ENCODE measurements at regions not wholly inside any gene's neighbourhood (a gene's known extent, or its start where the extent isn't known, plus 50 kb on each side); places are given as distances from the start of the nearest gene placed in this dataset.
"Not testable (repeated sequence)": the region's sequence is repeated elsewhere in the genome, so short reads cannot be mapped to it uniquely, and the experiment has no call there.

DNA sequence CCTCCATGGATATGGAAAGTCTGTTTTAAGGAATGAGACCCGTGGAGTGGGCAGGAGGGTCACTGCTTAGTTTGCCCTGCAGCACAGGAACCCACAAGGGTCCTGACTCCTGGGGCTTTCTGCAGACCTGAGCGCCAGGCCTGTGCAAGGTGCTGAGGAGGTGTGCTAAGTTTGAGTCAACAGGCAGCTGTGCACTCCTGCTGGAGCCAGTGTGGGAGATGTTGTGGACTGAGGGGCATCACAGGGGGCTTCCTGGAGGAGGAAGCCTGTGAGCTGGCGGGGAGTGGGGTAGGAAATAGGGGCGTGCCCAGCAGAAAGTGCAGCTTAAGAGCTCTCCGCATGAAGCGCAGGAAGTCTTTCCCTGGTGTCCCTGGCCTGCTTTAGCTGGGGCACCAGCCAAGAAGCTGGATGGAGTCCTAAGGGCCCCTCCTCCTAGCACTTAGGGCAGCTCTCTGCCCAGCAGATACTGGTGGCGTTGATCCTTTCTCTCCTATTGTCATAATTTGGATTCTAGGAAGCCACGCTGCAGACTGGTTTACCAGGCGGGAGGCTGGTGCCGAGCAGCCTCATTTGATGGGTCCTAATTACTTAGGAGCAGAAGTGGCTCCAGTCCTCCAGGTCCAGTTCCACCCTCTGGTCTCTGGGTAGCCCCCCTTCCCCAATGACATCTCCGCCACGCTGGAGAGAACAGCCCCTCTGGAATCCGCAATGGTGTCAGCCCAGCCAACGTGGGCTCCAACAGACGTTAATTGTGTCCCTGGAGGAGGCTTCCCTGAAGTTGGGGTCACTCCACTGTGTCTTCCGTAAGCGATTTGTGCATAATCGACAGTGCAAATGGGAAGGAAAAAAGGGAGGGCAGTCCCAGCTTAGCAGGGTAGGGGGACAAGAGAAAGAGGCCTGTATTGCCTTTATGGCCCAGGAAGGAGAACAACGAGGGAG lies 309.2 kb downstream of the ZNF536 start:
- no peak for DNase-seq (ENCODE audit: low spot score)

DNA sequence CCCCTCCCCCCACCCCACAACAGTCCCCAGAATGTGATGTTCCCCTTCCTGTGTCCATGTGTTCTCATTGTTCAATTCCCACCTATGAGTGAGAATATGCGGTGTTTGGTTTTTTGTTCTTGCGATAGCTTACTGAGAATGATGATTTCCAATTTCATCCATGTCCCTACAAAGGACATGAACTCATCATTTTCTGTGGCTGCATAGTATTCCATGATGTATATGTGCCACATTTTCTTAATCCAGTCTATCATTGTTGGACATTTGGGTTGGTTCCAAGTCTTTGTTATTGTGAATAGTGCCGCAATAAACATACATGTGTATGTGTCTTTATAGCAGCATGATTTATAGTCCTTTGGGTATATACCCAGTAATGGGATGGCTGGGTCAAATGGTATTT lies 308.2 kb downstream of the ZNF536 start:
- DNase-seq (ENCODE audit: low spot score), result not testable (repeated sequence)

DNA sequence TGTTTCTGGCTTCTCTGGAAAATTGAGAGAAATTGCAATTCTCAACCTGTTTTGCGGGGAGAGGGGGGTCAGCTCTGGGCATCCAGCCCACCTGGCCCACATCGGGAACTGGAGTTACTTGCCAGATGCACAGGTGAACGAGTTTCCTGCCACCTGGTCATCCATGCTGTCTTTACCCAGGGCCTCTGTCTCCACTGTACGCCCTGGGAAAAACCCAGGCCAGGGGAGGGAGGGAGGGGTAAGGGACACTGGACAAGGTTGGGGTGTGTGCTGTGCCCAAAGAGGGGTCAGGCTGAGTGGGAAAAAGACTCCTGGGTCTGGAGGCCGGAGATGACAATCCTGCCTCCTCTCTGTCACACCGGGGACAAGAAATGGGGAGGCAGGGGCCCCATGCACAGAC lies 307.6 kb downstream of the ZNF536 start:
- no peak for DNase-seq (ENCODE audit: low spot score)

DNA sequence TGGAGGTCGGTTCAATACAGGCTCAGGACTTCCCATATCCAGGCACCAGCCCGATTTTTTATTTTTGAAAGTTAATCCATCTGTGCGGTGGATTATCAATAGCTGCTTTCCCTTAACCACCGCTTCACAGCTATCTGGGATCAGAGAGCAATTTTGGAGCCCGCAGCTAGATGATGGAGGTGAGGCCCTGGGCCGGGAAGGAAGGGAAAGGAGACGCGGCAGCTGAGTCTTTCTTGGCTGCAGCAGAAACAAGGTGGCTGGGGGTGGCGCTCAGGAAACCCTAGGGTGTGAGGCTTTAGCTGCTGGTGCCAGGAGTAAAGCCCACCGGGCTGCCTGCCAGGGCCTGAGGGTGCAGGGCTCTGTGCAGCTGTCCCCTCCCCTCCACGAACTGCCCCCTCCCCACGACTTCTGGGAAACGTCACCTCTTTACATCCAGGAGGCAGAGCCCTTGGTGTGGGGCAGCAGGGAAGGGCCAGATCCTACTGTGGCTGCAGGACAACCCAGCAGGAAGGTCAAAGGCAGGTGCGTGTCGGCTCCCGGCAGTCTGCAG lies 307.0 kb downstream of the ZNF536 start:
- no peak for DNase-seq (ENCODE audit: low spot score)

DNA sequence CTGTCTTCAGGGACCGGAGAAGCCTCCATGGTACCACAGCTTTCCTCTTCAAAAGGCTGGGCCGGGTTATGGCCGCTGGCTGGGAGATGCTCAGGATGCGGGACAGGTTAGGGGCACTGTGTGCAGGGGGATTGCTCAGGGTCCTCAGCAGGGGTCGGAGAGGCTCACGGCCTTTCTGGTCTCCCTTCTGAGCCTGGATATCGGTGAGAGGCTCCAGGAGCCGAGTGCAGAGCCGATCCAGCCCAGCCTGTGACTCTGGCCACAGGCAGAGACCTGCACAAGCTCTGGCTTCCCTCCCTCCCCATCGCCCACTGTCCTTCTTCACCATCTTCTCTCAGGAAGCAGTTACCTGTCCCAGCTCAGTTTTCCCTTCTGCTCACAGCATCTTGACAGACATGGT lies 306.0 kb downstream of the ZNF536 start:
- no peak for DNase-seq (ENCODE audit: low spot score)

DNA sequence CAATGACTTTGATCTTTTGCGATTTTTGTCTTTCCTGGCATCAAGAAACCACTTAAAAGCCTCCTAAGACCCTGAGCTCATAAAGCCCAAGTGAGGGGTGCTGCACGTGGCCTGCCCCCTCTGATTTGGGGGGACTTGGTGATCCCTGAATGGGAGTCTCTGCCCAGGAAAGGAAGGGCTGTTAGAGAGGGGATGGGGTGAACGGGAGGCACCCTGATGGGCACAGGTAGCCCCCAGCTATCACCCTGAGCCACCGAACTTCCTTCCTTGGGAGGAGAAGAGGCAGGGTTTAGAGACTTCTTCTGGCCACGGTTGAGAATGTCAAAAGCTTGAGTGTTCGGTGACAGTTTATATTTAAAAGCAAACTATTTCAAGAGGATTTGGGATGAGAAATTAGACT lies 305.5 kb downstream of the ZNF536 start:
- no peak for DNase-seq (ENCODE audit: low spot score)

DNA sequence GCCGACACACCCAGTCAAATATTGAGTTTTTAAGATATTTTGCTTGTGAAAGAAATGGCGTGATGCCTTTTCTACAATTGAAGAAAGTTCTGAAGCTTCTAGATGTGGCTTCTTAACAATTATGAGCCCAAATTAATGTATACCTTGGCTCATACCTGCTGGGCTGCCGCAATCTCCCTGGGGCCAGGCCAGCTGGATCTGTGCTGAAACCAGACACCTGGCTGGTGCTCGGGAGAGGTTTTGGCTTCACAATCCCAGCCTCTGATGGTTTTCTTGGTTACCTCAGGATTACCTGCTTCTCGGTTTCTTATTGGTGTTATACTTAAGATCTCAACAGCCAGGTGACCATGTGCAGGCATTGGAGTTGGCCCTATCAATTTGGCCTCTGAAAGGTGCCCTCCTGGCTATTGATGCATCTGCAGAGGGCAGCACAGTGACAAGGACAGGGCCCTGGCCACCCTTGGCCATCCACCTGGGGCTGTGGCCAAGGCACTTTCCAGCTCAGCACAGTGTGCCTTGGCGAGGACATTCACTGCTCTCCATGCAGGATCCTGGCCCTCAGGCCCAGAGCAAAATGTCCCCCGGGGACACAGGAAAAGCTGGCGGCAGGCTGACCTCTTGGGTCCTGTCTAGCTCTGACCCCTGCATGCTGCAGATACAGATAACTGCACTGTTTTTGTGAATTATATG lies 305.0 kb downstream of the ZNF536 start:
- DNase-seq (ENCODE audit: low spot score), result no peak

DNA sequence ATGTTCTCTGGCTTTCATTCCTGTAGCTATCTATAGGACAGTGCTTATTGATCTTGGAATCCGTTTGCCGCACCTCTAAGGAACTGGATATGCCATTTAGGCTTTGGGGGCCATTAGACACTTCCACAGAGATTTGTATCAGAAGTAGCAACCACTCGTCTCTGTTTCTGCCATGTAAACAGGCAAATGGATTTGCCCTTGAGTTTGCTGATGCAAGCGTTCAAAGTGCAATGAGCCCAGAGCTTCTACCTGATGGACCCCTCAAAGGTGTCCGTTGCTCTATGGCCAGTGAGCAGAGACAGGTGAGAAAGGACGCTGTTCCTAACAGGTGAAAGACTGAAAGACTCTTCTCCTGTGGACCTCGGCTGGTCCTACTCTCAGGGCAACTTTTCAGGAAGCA lies 302.9 kb downstream of the ZNF536 start:
- DNase-seq (ENCODE audit: low spot score), result no peak

DNA sequence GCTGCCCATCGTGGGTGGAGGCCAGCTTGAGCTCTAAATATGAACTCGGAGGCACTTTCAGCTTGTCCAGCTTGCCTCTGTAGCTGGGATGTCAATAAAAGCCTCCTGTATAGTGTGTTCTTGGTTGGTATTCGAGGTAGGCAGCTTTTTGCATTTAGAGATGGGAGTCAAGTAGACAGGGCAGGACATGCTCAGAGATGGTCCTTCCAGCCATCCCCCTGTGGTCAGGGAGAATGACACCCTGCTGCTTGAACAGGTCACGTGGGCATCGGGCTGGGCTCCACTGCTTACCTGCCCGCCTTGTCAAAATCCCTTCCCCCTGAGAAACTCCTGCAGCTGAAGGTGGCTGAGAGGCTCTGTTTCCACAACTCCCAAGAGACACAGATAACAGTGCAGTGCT lies 302.5 kb downstream of the ZNF536 start:
- no peak for DNase-seq (ENCODE audit: low spot score)

DNA sequence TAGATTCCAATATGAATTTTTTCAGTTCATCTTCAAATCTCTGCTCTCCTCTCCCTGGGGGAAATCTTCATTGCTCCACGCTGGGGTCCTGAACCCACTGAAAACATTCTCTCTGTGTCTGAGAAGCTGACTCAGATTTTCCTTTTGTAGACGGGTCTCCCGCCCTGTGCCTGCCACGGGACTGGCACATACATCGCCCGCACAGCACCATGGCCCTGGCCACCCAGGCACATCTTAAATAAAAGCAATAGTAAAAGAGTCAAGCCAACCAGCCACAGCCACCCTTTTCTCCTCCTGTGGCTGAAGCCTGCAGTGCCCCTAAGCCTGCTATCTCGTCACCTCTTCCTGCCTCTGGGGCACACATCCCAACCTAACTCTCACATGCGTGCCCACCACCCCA lies 301.2 kb downstream of the ZNF536 start:
- DNase-seq (ENCODE audit: low spot score), result no peak

DNA sequence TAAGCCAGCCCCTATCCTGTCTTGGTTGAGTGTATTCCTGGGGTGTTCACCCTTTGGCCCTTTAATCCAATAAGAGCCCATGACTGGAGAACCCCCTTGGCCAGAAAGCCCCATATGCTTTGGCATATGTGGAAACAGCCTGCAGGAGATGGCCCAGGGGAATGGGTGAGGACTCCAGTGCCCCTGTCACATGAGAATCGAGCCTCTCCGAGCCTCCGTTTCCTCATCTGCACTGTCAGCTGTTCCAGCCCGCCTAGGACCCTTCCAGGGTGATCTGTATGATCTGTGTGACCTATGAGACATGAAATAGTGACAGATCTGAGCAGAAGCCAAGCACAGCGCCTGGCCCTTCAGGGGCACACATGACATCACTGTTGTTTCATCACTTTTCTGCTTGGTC lies 300.7 kb downstream of the ZNF536 start:
- DNase-seq (ENCODE audit: low spot score), result no peak

DNA sequence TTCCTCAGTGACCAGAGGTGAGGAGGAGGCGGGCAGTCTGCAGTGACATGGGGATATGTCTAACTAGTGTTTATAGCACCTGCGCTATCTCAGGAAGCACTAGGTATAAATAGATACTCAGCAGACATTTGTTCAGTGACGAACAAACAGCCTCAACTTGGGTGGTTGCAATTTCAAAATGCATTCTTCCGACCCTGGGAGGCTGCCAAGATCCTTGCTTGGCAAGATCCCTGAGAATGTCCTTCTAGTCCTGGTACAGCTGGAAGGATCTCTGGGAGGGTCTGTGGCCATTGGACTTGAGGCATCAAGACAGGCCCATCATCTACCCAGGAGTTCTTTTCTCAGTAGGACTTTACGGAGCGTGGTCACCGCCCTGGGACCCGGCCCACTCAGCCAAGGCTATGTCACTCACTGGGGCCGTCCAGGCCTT lies 299.5 kb downstream of the ZNF536 start:
- no peak for DNase-seq (ENCODE audit: low spot score)

DNA sequence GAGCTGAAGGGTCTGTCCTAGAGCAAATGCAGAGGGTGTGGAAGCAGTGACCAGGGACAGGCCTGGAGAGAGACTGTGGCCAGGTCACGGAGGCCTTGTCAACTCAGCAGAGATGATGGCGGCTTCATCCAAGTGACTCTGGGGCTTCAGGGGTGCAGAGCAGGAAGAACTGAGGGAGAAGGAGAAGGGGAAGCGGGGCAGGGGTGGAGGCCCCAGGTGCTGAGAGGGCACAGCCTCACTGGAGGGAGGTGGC lies 299.1 kb downstream of the ZNF536 start:
- no peak for DNase-seq (ENCODE audit: low spot score)

DNA sequence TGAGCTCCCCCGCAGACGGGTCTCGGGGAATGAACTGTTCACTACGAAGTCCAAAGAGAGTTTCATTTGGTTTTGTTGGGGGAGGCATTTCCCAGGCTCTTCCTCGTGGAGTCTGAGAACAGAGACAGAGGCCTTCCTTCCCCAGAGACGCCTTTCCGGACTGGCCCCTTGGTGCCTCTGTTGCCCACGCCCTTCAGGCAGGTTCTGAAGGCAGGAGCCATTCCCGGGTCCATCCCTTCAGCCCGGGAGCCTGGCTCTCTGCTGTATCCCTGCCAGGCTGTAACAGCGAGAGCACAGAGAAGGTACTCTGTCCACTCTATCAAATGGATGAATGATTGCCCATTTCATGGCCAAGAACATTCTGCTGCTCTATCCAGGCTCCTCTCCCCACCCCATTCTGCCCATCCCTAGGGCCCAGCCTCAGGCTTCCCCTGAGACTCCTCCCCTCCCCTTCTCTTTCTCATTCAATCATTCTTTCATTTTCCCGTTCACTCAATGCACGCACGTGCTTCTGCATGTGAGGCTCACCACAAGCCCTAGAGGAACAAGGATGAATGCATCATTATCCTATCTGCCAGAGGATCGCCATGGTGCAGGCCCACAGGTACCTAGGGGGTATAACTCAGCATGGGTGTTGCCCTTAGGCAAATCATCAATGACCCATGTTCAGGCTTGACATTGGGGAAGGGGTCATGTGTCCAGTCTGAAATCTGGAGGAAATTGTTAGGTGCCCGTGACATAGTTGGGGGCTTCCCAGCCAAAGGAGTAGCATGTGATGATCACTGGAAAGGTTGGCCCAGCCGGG lies 298.6 kb downstream of the ZNF536 start:
- no peak for DNase-seq (ENCODE audit: low spot score)

DNA sequence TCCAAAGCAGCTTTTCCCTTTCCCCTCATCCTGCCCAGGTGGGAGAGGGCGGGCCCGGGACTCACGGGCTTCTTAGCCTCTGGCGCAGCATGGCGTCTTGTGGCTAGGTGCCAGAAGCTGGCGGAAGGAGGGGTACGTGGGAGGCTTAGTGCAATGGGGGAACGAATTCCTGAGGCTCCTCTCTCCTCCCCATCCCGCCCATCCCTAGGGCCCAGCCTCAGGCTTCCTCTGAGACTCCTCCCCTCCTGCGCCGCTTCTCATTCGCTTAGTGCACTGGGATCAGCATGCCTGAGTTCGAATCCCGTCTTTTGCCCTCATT lies 297.8 kb downstream of the ZNF536 start:
- no peak for DNase-seq (ENCODE audit: low spot score)

DNA sequence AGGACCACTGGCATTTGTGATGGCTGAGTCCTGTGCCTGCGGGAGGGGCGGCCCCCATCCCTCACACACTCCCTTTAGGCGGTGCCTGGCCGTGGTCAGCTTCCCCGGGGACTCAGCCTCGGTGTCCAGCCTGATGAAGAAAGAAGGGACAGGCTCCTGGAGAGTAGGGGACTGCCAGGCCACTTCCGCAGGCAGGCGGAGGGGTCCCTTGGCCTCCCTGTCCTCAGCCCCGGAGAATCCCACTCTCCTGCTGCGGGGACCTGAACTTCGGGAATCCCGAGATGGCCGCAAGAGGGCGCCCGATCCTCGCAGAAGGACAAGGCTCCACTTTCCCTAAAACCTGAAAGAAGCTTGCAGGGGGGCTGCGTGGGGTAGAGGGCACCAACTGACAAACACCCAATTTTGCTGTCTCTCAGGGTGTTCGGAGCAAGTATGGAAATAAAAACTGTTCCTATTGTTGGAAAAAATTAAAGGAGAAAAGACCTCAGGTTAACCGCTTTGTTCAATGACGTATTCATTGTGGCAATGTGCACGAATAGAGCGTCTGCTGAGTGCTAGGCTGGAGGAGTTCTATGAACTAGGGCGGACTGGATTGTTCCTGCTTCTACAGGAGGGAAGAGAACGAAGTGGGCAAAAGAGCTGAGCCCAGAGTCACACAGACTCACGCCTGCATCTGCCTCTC lies 297.3 kb downstream of the ZNF536 start:
- DNase-seq (ENCODE audit: low spot score), result peak; percentile 39

DNA sequence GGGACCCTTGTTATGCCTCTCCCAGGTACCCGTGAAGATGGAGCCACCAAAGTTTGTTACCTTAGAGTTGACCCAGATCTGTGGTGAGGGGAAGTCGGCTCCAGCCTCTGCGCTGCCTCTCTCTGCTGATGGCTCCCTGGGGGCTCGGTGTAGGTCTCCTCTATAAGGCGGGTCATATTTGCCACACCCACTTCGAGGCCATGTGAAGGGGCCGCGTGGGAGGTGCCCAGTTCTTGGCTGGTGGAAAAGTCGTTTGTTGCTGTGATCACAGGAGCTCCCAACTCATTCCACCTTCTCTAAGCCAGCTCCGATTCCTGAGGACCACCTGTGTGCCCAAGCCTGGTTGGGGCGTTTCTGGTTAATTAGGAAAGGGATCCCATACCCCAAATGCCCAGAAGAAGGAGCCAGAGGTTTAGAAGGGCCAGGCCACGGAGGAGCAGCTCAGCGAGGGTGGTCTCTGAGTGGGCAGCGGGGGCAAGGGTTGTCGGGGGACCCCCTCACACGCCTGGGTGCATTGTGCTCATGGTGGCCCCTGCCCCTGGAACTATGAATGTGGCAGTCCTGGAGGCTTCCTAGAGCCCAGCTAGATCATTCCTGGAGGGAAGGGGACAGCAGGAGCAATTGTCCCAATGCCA lies 296.5 kb downstream of the ZNF536 start:
- DNase-seq (ENCODE audit: low spot score), result no peak

DNA sequence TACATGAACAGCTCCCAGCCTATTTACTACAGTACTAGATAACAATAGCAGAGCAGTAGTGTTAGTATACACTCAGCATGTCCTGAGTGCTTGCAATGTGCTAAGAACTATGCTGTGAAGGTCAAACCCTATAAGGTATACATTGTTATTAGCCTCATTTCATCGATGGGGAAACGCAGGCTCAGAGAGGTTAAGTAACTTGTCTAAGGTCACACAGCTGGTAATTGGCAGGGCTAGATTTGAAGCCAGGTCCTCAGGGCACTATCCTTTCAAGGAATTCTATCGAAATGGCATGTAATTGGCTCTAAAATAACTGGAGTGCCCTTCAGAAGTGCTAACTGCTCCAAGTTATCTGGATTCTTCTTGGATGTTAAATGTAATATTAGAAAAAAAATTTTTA lies 295.6 kb downstream of the ZNF536 start:
- no peak for DNase-seq (ENCODE audit: low spot score)

DNA sequence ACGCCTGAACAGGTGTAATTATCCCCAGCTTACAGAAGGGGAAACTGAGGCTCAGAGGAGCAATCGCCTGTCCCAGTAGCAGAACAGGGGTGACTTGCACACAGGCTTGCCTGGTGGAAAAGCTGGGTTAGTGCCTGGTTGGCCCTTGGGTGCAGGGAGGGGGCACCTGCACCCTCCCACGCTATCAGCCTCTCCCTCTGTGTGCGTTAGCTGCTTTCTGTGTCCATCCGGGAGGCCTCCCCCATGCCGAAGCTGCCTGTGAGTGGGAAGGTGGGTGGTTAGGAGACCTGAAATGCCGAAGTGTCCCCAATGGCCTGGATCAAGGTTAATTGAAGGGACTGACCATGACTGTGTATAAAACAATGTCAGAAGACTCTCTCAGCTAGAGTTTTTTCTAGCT lies 295.0 kb downstream of the ZNF536 start:
- DNase-seq (ENCODE audit: low spot score), result no peak

DNA sequence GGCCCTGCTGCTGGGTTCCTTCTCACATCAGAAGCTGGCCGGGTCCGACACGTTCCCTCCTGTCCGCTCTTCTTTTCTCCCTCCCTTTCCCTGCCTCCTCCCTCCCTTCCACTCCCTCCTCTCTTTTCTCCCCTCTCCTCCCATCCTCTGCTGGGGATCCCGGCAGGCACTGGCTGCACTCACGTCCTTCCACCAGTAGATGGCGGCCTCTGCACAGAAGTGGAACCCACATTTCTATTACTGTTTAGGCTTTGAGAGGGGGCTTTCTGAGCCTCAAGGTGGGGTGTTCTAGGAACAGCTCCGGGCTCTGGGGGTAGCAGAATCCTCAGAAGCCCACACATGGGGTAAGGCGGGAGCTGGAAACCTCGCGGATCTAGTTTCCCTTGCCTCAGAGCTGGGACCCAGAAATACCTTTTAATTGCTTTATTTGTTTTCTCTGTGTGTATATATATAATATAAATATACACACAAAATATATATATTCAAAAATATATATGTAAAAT lies 294.2 kb downstream of the ZNF536 start:
- DNase-seq (ENCODE audit: low spot score), result peak; percentile 49

DNA sequence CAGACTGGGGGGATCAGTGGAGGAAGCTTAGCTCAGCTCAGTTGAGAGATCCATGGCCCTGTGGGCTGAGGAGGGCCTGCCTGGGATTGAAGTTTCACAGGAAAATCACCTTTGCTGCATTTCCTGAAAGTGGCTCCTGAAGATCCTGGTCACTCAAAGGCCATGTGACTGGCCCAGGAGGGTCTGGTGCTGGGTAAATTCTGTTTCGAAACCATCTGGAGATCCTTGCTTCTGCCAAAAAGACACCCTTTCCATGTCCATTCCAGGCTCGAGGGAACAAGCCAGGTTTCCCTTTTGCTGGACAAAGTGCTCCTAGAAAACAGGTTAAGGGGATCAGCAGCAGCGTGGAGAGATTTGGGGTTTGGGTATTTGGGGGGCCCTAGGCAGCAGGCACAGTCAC lies 293.3 kb downstream of the ZNF536 start:
- no peak for DNase-seq (ENCODE audit: low spot score)

Data from HuH-7.5 (cell line).